H1 (cell line): ENCODE measurements at regions not wholly inside any gene's neighbourhood (a gene's known extent, or its start where the extent isn't known, plus 50 kb on each side); places are given as distances from the start of the nearest gene placed in this dataset.

Experiments used
- CTCF ChIA-PET: fragments of 300-600 bp; sonication (Branson Sonifier 250); formaldehyde crosslinking; loops from one replicate; lab custom pipeline; 2021; ENCODE audit not compliant: partially characterized antibody; lab: Charles Lee
- POLR2A ChIA-PET: fragments of 300-600 bp; sonication (Branson Sonifier 250); formaldehyde crosslinking; loops from one replicate; lab custom pipeline; 2021; ENCODE audit warnings: inconsistent platforms; ENCODE audit not compliant: partially characterized antibody; lab: Charles Lee
- DNase-seq, 2 experiments: peaks; one replicate each; pipeline versions ENCODE4 v3.0.0 to v3.0.0-alpha.2; 2010 to 2022; ENCODE audit warnings: low spot score in 2 of 2, low read depth in 1 of 2, mixed read lengths in 1 of 2
- FAIRE-seq: peaks from 2 replicates; lab custom pipeline; 2011; peaks lifted over from hg19 to GRCh38; lab: Jason Lieb, UNC
- H2AFZ ChIP-seq: 2 replicates; pipeline ENCODE4 v1.8.1; 2012; ENCODE audit warnings: low read length, inconsistent platforms
- H2AK5ac ChIP-seq: 2 replicates; pipeline ENCODE4 v1.6.1; 2013; ENCODE audit warnings: low read depth, low read length
- H2BK120ac ChIP-seq: replicated peaks from 2 replicates; pipeline ENCODE3; 2013; ENCODE audit warnings: low read depth, low read length, inconsistent platforms
- H2BK12ac ChIP-seq: 2 replicates; pipeline ENCODE4 v1.6.1; 2013; ENCODE audit warnings: low read depth, low read length
- H2BK15ac ChIP-seq: 2 replicates; pipeline ENCODE4 v1.6.1; 2013; ENCODE audit warnings: low read length
- H2BK20ac ChIP-seq: 2 replicates; pipeline ENCODE4 v1.6.1; 2013; ENCODE audit warnings: low read length
- H2BK5ac ChIP-seq: 2 replicates; pipeline ENCODE4 v1.6.1; 2013; ENCODE audit warnings: low read depth, low read length
- H3K14ac ChIP-seq: 2 replicates; pipeline ENCODE4 v1.6.1; 2013; ENCODE audit warnings: inconsistent platforms; ENCODE audit not compliant: insufficient read length
- H3K18ac ChIP-seq: 2 replicates; pipeline ENCODE4 v1.6.1; 2013; ENCODE audit warnings: low read length; ENCODE audit errors: extremely low read depth
- H3K23ac ChIP-seq: 2 replicates; pipeline ENCODE4 v1.6.1; 2013; ENCODE audit warnings: inconsistent platforms; ENCODE audit not compliant: insufficient read length
- H3K23me2 ChIP-seq: 2 replicates; pipeline ENCODE4 v1.6.1; 2013; ENCODE audit warnings: low read depth, low read length
- H3K27ac ChIP-seq: 2 replicates; pipeline ENCODE4 v1.6.1; 2011; ENCODE audit warnings: low read depth, low read length, inconsistent platforms
- H3K27me3 ChIP-seq, 4 experiments: replicated peaks in 1 of 4; 1 replicate in 1 of 4; 2 replicates in 3 of 4; pipeline versions ENCODE4 v1.6.1 to v1.8.1; 2011 to 2013; ENCODE audit warnings: low read length in 3 of 4, mild to moderate bottlenecking in 3 of 4, inconsistent platforms in 2 of 4, mixed read lengths in 2 of 4, moderate library complexity in 1 of 4; ENCODE audit not compliant: control insufficient read depth in 3 of 4, insufficient read depth in 3 of 4; ENCODE audit errors: extremely low read depth in 1 of 4
- H3K36me3 ChIP-seq, 4 experiments: 2 replicates each; pipeline versions ENCODE4 v1.6.1 to v1.8.1; 2011 to 2013; ENCODE audit warnings: mild to moderate bottlenecking in 4 of 4, low read length in 3 of 4, moderate library complexity in 2 of 4, control low read depth in 1 of 4, inconsistent platforms in 1 of 4; ENCODE audit not compliant: insufficient read depth in 4 of 4, control insufficient read depth in 2 of 4
- H3K4ac ChIP-seq: replicated peaks from 2 replicates; pipeline ENCODE3; 2013; ENCODE audit warnings: low read length, low read depth, mixed read lengths, inconsistent platforms; ENCODE audit not compliant: insufficient read length
- H3K4me1 ChIP-seq, 4 experiments: replicated peaks in 1 of 4; 1 replicate in 1 of 4; 2 replicates in 3 of 4; pipeline versions ENCODE4 v1.6.1 to v1.8.1; 2011 to 2013; ENCODE audit warnings: low read length in 3 of 4, inconsistent platforms in 2 of 4, mixed read lengths in 1 of 4; ENCODE audit not compliant: insufficient read depth in 4 of 4, control insufficient read depth in 3 of 4
- H3K4me2 ChIP-seq, 2 experiments: 2 replicates each; pipeline versions ENCODE4 v1.6.1 to v1.8.1; 2011 to 2013; ENCODE audit warnings: low read depth in 2 of 2, low read length in 2 of 2, control low read depth in 1 of 2, inconsistent platforms in 1 of 2, mild to moderate bottlenecking in 1 of 2; ENCODE audit not compliant: insufficient read depth in 1 of 2
- H3K4me3 ChIP-seq, 4 experiments: fragments of 200-600, 300-600 bp in 1 of 4; sonication (generic), shearing (Covaris generic), sonication (Bioruptor Twin) in 1 of 4; 2 replicates each; pipeline versions ENCODE4 v1.5.1 to v1.8.1; 2011 to 2016; ENCODE audit warnings: low read length in 4 of 4, low read depth in 3 of 4, control low read depth in 2 of 4, inconsistent platforms in 2 of 4, mild to moderate bottlenecking in 2 of 4, mixed read lengths in 1 of 4, moderate library complexity in 1 of 4; ENCODE audit not compliant: insufficient read depth in 2 of 4; ENCODE audit errors: extremely low read depth in 1 of 4
- H3K56ac ChIP-seq: replicated peaks from 2 replicates; pipeline ENCODE3; 2013; ENCODE audit warnings: low read depth, mild to moderate bottlenecking, mixed read lengths, low read length, inconsistent platforms; ENCODE audit not compliant: insufficient read length
- H3K79me1 ChIP-seq: 2 replicates; pipeline ENCODE4 v1.6.1; 2013; ENCODE audit warnings: low read depth, low read length, control low read depth
- H3K79me2 ChIP-seq, 2 experiments: 2 replicates each; pipeline versions ENCODE4 v1.6.1 to v1.8.1; 2012 to 2013; ENCODE audit warnings: low read length in 2 of 2, mild to moderate bottlenecking in 2 of 2, inconsistent platforms in 1 of 2; ENCODE audit not compliant: insufficient read depth in 2 of 2, control insufficient read depth in 1 of 2
- H3K9ac ChIP-seq, 4 experiments: replicated peaks in 1 of 4; 1 replicate in 1 of 4; 2 replicates in 3 of 4; pipeline versions ENCODE4 v1.6.1 to v1.8.1; 2011 to 2013; ENCODE audit warnings: low read depth in 3 of 4, low read length in 3 of 4, control low read depth in 2 of 4, mild to moderate bottlenecking in 2 of 4, moderate library complexity in 2 of 4, inconsistent platforms in 1 of 4; ENCODE audit errors: extremely low read depth in 1 of 4
- H3K9me3 ChIP-seq, 2 experiments: 2 replicates each; pipeline versions ENCODE4 v1.6.1 to v1.8.1; 2012 to 2013; ENCODE audit warnings: mild to moderate bottlenecking in 2 of 2, moderate library complexity in 2 of 2, control low read depth in 1 of 2, inconsistent platforms in 1 of 2, low read depth in 1 of 2, low read length in 1 of 2, mixed read lengths in 1 of 2; ENCODE audit not compliant: insufficient read depth in 2 of 2
- H4K20me1 ChIP-seq, 2 experiments: replicated peaks in 1 of 2; 2 replicates each; pipeline versions ENCODE3 to v1.8.1; 2011 to 2013; ENCODE audit warnings: inconsistent platforms in 2 of 2, low read length in 2 of 2, mild to moderate bottlenecking in 1 of 2; ENCODE audit not compliant: insufficient read depth in 2 of 2, control insufficient read depth in 1 of 2
- H4K5ac ChIP-seq: 2 replicates; pipeline ENCODE4 v1.6.1; 2013; ENCODE audit warnings: low read length, low read depth, mixed read lengths, inconsistent platforms; ENCODE audit not compliant: insufficient read length
- H4K8ac ChIP-seq: 2 replicates; pipeline ENCODE4 v1.8.0; 2013; ENCODE audit warnings: mild to moderate bottlenecking, moderate library complexity, low read length, inconsistent platforms; ENCODE audit not compliant: insufficient read depth; ENCODE audit errors: extremely low read depth
- H4K91ac ChIP-seq: replicated peaks from 2 replicates; pipeline ENCODE3; 2013; ENCODE audit warnings: low read length, mixed read lengths, inconsistent platforms; ENCODE audit not compliant: insufficient read length
- ASH2L ChIP-seq: fragments of 200-600, 300-600 bp; sonication (generic); IDR thresholded peaks from one replicate; pipeline ENCODE4 v1.7.1; 2017; ENCODE audit warnings: low read length
- BRCA1 ChIP-seq: IDR thresholded peaks from 2 replicates; pipeline ENCODE4 v1.6.1; 2012; ENCODE audit warnings: low read depth, low read length, improper control_type of control experiment
- CHD2 ChIP-seq: IDR thresholded peaks from 2 replicates; pipeline ENCODE4 v1.6.1; 2012; ENCODE audit warnings: low read length, improper control_type of control experiment
- HDAC6 ChIP-seq: IDR thresholded peaks from one replicate; pipeline ENCODE4 v1.7.1; 2012; ENCODE audit warnings: low read depth, mild to moderate bottlenecking, inconsistent platforms, low read length, moderate library complexity
- KDM4A ChIP-seq: IDR thresholded peaks from one replicate; pipeline ENCODE4 v1.7.1; 2012; ENCODE audit warnings: low read depth, mild to moderate bottlenecking, moderate library complexity, low read length, inconsistent platforms; ENCODE audit not compliant: severe bottlenecking
- PHF8 ChIP-seq: fragments of 200-600 bp; sonication (generic); conservative IDR thresholded peaks from 2 replicates; pipeline ENCODE4 v1.7.1; 2012; ENCODE audit warnings: low read depth, mild to moderate bottlenecking, inconsistent platforms, low read length, moderate library complexity
- RBBP5 ChIP-seq: IDR thresholded peaks from 2 replicates; pipeline ENCODE4 v1.7.1; 2012; ENCODE audit warnings: low read depth, mild to moderate bottlenecking, inconsistent platforms, low read length, moderate library complexity, borderline replicate concordance
- SAP30 ChIP-seq: fragments of 300-600 bp; sonication (generic); IDR thresholded peaks from 2 replicates; pipeline ENCODE4 v1.7.1; 2012; ENCODE audit warnings: low read length, moderate library complexity, mild to moderate bottlenecking, inconsistent platforms; ENCODE audit not compliant: insufficient read depth, insufficient replicate concordance
- SUZ12 ChIP-seq: fragments of 200-600 bp; sonication (generic); IDR thresholded peaks from 2 replicates; pipeline ENCODE4 v1.6.1; 2012; ENCODE audit warnings: mild to moderate bottlenecking, inconsistent platforms, low read length, moderate library complexity, mixed read lengths
- WGBS, 2 experiments: shearing (Covaris generic) in 1 of 2; methylation state at CpG; one replicate each; pipeline versions ENCODE4 v1.1.6 to v1.1.7; 2013 to 2015; ENCODE audit warnings: low lambda C conversion rate in 2 of 2, mixed read lengths in 2 of 2, inconsistent platforms in 1 of 2, low coverage in 1 of 2, missing lambda C conversion rate in 1 of 2; ENCODE audit not compliant: insufficient replicate concordance in 2 of 2, insufficient coverage in 1 of 2, insufficient read length in 1 of 2; ENCODE audit errors: extremely low coverage in 1 of 2, missing lambda C conversion rate in 1 of 2; 5-methylcytosine and 5-hydroxymethylcytosine counted together

- no peak overlapping the region for H2AK5ac ChIP-seq
- no peaks in the 10 kb centered on the region for H4K20me1 ChIP-seq
- H3K4me3 ChIP-seq, result no peak overlapping the region
- no peaks in the 10 kb centered on the region for H3K9me3 ChIP-seq
- H2BK15ac ChIP-seq, result no peak overlapping the region
- no peak overlapping the region for H3K4ac ChIP-seq
- no peak overlapping the region for H2BK20ac ChIP-seq
- no peak overlapping the region for H3K18ac ChIP-seq
- H3K79me2 ChIP-seq, result no peaks in the 10 kb centered on the region
- H3K23me2 ChIP-seq, result no peaks in the 10 kb centered on the region
- H2BK5ac ChIP-seq, result no peak overlapping the region
- TF ChIP-seq SUZ12 (no peak), PHF8 (no peak), HDAC6 (no peak), CHD2 (no peak), SAP30 (no peak), ASH2L (no peak), KDM4A (no peak), RBBP5 (no peak), BRCA1 (no peak)
- H3K4me1 ChIP-seq, result no peaks in the 10 kb centered on the region
- no peaks in the 10 kb centered on the region for H3K27me3 ChIP-seq
- ChIA-PET POLR2A (no interaction called here), CTCF (interaction anchor here (0.8 to 1.1 kb wide), 2 partner anchors 10 to 21 kb away, joined by 3 to 4 read pairs; no protein-coding TSS in a partner anchor)
- H3K9ac ChIP-seq, result no peak overlapping the region
- no peak overlapping the region for H3K14ac ChIP-seq
- 85% methylated on average over 2 of the region's 2 CpGs; no CpG with 5 or more reads in 1 of the 2 experiments for WGBS, 2 experiments
- H3K27ac ChIP-seq, result no peak overlapping the region
- no peak overlapping the region for H2AFZ ChIP-seq
- no peak overlapping the region for H4K5ac ChIP-seq
- H3K79me1 ChIP-seq, result no peaks in the 10 kb centered on the region; the same call in 1 of the 2 replicates
- no peak overlapping the region for H2BK120ac ChIP-seq
- no peak overlapping the region for H4K91ac ChIP-seq
- no peak overlapping the region for H4K8ac ChIP-seq
- no peak for DNase-seq
- H2BK12ac ChIP-seq, result peak overlapping the region; percentile 77; the same call in 1 of the 2 replicates
- no peak for FAIRE-seq
- H3K36me3 ChIP-seq, result no peaks in the 10 kb centered on the region
- no peak overlapping the region for H3K56ac ChIP-seq
- no peak overlapping the region for H3K4me2 ChIP-seq
- H3K23ac ChIP-seq, result no peak overlapping the region
Measured at GRCh38 chr2:221088506-221088905, 483.6 kb downstream of the EPHA4 start.
